Stimulated activated CD8-positive, alpha-beta memory T cell treated with anti-CD3 and anti-CD28 coated beads, Interleukin-7, amount 100 ng/mL, for 48 hours (primary cell): ENCODE measurements at regions not wholly inside any gene's neighbourhood (a gene's known extent, or its start where the extent isn't known, plus 50 kb on each side); places are given as distances from the start of the nearest gene placed in this dataset.

Experiments used
- DNase-seq, 2 donors: peaks; one replicate each; pipeline ENCODE4 v3.0.0-alpha.2; 2020; ENCODE audit warnings: low read depth in 1 of 2; ENCODE audit errors: extremely low read depth in 1 of 2

GRCh38 chr13:87058786-87059329 is 612.3 kb upstream of the SLITRK5 start:
- DNase-seq = no peak

GRCh38 chr13:87078947-87079795 is 592.0 kb upstream of the SLITRK5 start:
- no peak for DNase-seq

DNA sequence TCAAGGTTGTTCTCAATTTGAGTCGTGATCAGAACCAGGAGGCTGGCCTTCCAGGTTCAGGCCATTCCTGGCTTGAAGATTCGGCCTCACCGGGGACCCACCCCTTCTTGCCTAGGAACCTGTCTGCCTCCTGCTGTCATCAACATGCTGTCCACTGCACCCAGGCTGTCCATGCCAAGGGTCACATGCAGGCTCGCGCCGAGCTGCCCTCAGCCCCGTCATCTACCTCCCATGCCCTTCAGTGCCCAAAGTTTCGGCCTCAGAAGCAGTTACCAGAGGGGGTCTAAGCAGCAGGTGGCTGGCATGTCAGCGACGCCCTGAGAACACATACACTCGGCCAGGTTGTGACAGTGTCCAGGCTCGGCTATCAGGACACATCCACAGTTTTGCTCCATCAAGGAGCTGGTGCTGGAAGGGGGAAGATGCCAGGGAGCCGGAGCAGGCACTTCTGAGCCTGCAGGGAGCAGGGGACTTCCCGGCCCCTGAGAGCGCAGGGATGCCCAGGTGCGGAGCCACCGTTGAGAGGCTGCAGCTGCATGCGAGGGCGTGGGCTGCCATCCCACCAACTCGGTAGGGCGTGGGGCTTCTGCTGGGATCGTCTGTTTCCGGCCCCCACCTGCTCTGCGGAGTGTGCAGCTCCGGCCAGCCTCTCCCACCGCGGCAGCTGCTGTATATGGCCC is 590.9 kb upstream of the SLITRK5 start:
- no peak for DNase-seq

DNA sequence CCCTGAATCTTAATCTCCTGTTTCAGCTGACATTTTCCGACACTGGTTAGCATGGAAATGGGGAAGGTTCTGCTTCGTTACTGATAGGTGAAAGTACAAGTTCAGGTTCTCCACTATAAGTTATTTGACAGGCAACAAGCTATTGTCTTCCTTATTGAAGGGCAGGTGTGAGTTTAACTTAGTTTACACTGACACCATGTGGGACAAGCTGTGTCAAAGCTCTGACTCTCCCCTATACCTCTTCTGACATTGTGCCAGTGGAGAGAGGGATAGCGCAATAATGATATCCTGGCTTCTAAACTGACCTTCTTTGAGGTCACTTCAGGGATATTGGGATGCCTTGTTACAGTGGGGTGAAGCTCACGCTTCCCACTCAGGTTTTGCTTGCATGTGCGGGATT is 587.0 kb upstream of the SLITRK5 start:
- no peak for DNase-seq

DNA sequence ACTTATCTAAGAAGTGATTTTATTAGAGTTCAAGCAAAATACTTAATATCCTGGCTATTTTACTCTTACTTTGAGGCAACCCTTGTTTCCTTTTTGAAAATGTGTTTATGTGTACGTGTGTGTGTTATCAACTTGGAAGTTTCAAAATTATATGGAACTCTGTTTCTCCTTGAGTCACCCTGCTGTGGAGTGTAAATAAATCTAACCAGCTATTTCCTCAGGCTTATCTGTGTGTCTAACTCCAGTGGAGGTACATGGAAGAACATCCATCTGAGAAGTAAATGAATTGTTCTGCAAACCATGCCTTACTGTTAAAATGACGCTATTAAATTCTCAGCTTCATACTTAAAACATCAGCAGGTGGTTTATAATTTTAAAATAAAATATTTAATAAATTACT is 583.4 kb upstream of the SLITRK5 start:
- DNase-seq = no peak

GRCh38 chr13:87089391-87089790 is 581.8 kb upstream of the SLITRK5 start:
- no peak for DNase-seq

DNA sequence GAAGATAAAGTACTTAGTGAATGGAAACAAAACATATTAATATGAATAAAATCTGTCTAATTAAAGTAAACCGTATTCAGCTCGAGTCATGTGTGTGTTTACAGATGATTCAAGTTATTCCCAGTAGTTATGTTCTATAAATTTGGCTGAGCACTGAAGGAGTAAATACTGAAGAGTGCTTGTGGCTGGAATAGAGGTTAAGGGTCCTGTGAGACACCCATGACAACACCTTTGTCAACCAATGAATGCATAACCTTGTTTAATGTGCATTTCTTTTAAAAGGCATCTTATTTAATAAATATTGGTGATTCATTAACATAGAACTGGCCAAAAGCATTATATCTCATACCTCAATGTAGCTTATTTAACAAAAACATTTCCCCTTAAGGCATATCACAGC is 577.8 kb upstream of the SLITRK5 start:
- DNase-seq = no peak

DNA sequence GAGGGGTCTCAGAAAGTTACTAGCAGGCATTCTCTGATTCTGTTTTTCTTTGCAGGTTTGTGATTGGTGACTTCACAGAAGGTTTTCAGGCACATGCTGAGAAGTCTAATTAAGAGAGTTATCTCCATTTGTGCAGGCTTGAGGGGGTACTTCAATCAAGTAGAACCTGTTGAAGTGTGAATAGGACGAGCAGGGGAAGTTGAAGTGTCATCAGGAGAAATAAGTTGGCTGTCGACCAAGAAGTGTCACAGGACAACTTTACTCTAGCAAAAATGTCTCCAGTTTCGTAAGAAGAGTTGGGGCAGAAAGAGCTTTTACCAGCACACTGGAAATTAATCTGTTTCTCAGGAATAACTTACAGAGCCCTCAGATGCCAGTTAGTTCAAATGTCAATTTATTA is 576.5 kb upstream of the SLITRK5 start:
- no peak for DNase-seq

DNA sequence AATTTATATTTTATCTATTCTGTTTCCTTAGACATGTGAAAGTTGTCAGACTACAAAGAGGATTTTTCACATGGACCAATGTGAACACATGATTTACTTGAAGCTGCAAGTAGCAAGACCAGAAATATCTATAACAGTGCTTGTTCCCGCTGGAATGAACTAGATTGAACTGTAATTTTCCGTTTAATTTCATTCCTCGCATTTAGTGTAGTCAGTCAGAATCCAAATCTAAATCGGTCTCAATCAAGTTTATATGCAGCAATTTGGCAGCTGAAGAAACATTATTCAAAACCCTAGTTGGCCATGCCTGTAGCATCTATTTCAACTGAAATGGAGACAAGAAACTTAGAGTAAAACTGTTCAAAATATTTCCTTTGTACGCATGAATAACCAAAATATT is 570.7 kb upstream of the SLITRK5 start:
- DNase-seq = no peak

DNA sequence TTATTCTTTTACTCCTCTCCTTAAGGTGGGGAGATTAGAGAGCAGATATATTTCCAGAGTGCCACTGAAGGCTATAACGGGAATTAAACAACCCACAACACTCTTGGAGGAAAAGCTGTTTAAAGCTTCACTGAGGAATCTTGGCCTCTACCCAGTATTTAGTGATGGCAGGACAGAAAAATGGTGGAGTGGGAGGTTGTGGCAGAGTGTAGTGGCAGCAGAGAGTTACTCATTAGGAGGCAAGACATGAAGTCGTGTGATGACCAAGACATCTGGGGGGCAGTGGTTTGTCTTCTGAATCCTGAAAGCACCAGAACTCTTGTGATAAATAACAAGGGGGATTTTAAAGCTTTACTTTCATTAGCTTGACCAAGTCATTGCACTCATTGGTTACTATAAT is 563.5 kb upstream of the SLITRK5 start:
- no peak for DNase-seq

- no peak for DNase-seq
Measured at GRCh38 chr13:87120476-87120875, 550.7 kb upstream of the SLITRK5 start.

DNA sequence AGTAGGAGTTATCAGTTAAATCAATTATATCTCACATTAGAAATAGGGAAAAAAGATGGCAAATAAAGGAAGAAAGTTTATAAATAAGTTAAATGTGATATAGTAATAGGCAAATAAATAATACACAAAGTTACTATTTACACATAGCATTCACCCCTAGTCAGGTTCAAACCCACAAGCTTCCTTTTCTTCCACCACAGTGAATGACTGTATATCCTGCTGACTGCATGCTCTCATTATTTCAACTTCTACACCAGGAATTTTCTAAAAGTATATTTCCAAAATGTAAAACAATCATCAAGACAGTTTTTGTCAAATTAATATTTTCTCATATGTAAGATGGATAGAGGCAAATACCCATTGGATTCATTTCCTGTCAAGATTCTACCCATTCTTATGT is 548.6 kb upstream of the SLITRK5 start:
- DNase-seq = no peak

DNA sequence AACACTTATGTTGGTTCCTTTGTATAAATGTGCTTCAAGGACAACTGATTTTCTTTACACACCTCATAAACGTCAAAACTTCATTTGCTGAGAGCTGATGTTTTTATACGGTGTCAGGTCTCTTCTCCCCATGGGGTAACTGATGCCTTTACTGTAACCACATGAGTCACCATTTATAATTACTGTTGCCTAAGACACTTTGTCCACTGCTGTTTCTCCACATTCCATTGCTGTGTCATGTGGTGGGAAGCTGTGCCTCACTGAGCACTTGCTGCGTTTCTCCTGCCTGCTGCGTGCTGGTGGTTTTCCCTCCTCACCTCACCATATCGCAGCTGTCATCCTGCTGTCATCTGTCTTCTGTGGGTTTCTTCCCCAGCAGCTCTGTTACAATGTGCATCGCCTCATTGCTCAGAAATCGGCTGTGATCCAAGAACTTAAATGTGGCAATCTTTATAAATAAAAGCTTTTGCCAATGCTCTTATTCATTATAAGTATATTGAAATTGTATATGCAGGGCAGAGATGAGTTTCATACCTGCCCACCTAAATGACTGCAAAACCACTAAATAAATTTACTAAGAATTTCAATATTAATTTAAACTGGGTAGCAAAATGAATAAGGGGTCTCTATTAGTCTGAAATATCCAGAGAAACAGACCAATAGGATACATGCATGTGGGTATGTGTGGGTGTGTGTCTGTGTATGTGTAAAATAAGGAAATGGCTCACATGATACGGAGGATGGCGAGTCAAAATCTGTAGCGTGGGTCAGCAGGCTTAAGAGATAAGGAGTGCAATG is 547.0 kb upstream of the SLITRK5 start:
- DNase-seq = no peak

- DNase-seq = no peak
Measured at GRCh38 chr13:87124785-87125074, 546.4 kb upstream of the SLITRK5 start.

GRCh38 chr13:87128036-87128435 is 543.1 kb upstream of the SLITRK5 start:
- no peak for DNase-seq

GRCh38 chr13:87128491-87128890 is 542.7 kb upstream of the SLITRK5 start:
- no peak for DNase-seq

GRCh38 chr13:87129602-87130300 is 541.4 kb upstream of the SLITRK5 start:
- DNase-seq = no peak

GRCh38 chr13:87130423-87130822 is 540.7 kb upstream of the SLITRK5 start:
- DNase-seq = no peak

GRCh38 chr13:87131611-87132010 is 539.6 kb upstream of the SLITRK5 start:
- no peak for DNase-seq

DNA sequence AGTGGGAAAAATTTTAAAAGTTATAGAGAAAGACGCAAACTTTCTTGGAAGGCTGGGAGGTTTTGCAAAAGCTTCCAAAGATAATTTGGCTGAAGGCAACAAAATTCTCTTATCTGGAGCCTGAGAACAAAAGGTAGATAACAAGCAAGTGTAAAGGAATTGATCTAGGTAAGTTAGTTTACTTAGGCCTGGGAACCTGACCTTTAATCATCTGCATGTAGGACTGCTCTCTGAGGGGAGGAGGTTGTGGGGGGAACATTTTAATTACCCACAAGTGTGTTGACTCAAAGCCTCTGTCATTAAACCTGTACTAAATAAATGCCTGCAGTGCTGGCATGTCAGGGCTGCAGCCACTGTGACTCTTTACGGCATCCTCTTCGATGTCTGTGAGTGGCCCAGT is 532.3 kb upstream of the SLITRK5 start:
- no peak for DNase-seq

- no peak for DNase-seq
Measured at GRCh38 chr13:87147076-87147475, 524.1 kb upstream of the SLITRK5 start.
